Neural crest cell (in vitro differentiated cells): ENCODE measurements at regions not wholly inside any gene's neighbourhood (a gene's known extent, or its start where the extent isn't known, plus 50 kb on each side); places are given as distances from the start of the nearest gene placed in this dataset.

Experiments
- DNase-seq: peaks from one replicate; pipeline ENCODE4 v3.0.0; 2021; ENCODE audit warnings: low read depth, mixed read lengths, low spot score
- H3K27ac Mint-ChIP-seq: one replicate; pipeline ENCODE4 v1.8.0; 2021; ENCODE audit warnings: mild to moderate bottlenecking, mixed read lengths; ENCODE audit not compliant: unreplicated experiment
- H3K27me3 Mint-ChIP-seq: 2 replicates; pipeline ENCODE4 v1.8.0; 2021; ENCODE audit warnings: low read depth, mild to moderate bottlenecking, mixed read lengths
- H3K36me3 Mint-ChIP-seq: 2 replicates; pipeline ENCODE4 v1.8.0; 2021; ENCODE audit warnings: low read depth, mild to moderate bottlenecking, mixed read lengths
- H3K4me1 Mint-ChIP-seq: 2 replicates; pipeline ENCODE4 v1.8.0; 2021; ENCODE audit warnings: mixed read lengths
- H3K4me3 Mint-ChIP-seq: one replicate; pipeline ENCODE4 v1.8.0; 2021; ENCODE audit warnings: mild to moderate bottlenecking, mixed read lengths
- H3K9me3 Mint-ChIP-seq: 2 replicates; pipeline ENCODE4 v1.8.0; 2021; ENCODE audit warnings: mixed read lengths
- TF ChIP-seq, protein P1 (sequence below): fragments of 200-600 bp; sonication (generic); conservative IDR thresholded peaks from 2 replicates; pipeline ENCODE4 v1.5.0; 2021; ENCODE audit warnings: antibody characterized with exemption, mild to moderate bottlenecking

DNA sequence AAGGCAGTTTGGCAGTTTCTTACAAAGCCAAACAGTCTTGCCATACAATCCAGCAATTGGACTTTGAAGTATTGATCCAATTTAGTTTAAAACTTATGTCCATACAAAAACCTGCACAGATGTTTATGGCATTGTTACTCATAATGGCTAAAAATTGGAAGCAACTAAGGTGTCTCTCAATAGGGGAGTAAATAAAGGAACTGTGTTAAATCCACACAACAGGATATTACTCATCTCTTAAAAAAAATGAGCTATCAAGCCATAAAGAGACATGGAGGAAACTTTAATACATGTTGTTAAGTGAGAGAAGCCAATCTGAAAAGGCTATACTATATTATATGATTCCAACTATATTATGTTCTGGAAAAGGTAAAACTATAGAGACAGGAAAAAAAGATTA, 313.6 kb upstream of the CD180 start:
- Mint-ChIP-seq H3K9me3 (no peaks in the 10 kb centered on the region), H3K27me3 (no peaks in the 10 kb centered on the region), H3K27ac (no peak overlapping the region), H3K4me3 (no peak overlapping the region), H3K36me3 (no peaks in the 10 kb centered on the region), H3K4me1 (peaks cover 8% of the 10 kb centered on the region)
- TF ChIP-seq, protein P1, sequence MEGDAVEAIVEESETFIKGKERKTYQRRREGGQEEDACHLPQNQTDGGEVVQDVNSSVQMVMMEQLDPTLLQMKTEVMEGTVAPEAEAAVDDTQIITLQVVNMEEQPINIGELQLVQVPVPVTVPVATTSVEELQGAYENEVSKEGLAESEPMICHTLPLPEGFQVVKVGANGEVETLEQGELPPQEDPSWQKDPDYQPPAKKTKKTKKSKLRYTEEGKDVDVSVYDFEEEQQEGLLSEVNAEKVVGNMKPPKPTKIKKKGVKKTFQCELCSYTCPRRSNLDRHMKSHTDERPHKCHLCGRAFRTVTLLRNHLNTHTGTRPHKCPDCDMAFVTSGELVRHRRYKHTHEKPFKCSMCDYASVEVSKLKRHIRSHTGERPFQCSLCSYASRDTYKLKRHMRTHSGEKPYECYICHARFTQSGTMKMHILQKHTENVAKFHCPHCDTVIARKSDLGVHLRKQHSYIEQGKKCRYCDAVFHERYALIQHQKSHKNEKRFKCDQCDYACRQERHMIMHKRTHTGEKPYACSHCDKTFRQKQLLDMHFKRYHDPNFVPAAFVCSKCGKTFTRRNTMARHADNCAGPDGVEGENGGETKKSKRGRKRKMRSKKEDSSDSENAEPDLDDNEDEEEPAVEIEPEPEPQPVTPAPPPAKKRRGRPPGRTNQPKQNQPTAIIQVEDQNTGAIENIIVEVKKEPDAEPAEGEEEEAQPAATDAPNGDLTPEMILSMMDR, result no peak
- DNase-seq, result no peak

DNA sequence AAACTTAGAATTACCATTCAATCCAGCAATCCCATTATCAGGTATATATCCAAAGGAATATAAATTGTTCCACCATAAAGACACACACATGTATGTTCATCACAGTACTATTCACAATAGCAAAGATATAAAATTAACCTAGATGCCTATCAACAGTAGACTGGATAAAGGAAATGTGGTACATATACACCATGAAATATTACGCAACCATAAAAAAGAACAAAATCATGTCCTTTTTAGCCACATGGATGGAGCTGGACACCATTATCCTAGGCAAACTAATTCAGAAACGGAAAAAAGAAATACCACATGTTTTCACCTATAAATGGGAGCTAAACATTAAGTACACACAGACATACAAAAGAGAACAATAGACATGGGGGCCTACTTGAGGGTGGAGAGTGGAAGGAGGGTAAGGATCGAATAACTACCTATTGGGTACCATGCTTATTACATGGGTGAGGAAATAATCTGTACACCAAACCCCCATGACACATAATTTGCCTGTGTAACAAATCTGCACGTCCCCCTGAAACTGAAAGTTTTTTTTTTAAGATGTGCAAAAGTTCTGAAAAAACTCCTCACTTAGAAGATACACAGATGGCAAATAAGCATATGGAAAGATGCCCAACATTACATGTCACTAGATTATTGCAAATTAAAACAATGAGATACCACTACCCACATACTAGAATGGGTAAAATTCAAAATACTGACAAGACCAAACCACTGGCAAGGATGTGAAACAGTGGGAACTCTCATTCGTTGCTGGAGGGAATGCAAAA, 313.0 kb upstream of the CD180 start:
- Mint-ChIP-seq H3K4me3 (no peak overlapping the region), H3K36me3 (no peaks in the 10 kb centered on the region), H3K4me1 (peaks cover 9% of the 10 kb centered on the region), H3K27me3 (no peaks in the 10 kb centered on the region), H3K27ac (no peak overlapping the region), H3K9me3 (no peaks in the 10 kb centered on the region)
- TF ChIP-seq, protein P1, result no peak
- no peak for DNase-seq

DNA sequence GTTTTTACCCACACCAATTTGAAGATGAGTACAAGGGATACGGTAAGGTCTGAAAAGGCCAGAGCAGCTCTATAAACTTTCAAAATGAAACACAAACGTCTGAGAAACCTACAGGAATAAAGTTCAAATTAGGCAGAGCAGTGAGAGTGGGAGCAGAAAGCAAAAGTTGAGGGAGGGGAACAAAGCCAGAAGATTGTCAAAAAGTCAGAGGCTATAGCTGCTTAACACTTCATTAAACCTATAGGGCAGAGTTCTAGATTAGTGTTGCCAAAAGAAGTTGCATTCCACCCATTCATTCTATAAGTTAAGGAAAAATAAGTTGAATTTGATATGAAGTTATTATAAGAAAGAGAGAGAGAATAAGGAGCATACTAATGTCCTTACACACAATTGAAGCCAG, 309.6 kb upstream of the CD180 start:
- Mint-ChIP-seq H3K27ac (no peak overlapping the region), H3K9me3 (peaks cover 3% of the 10 kb centered on the region), H3K4me3 (no peak overlapping the region), H3K36me3 (no peaks in the 10 kb centered on the region), H3K4me1 (peaks cover 17% of the 10 kb centered on the region), H3K27me3 (no peaks in the 10 kb centered on the region)
- TF ChIP-seq, protein P1, result no peak
- no peak for DNase-seq

DNA sequence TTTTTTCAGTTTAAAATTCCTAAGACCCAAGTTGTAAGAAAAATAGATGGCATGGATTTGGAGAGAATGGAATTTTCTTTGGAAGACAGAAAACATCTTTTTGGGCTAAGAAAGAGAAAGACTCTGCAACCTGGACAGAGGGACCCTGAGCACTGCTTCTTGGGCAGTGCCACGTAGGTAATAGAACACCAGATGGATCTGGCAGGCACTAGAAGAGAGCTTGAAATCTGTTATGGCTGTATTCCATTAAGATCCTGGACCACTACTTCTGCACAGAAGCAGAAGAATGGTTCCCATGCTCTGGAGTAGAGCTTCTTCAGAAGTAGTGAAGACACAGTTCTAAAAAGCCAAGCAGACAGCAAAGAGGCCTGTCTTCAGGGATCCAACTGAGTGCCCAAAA, 306.4 kb upstream of the CD180 start:
- H3K27ac Mint-ChIP-seq, result no peak overlapping the region
- no peak overlapping the region for H3K4me3 Mint-ChIP-seq
- no peaks in the 10 kb centered on the region for H3K27me3 Mint-ChIP-seq
- H3K4me1 Mint-ChIP-seq, result peaks cover 17% of the 10 kb centered on the region
- peaks cover 15% of the 10 kb centered on the region for H3K9me3 Mint-ChIP-seq
- no peak for DNase-seq
- TF ChIP-seq, protein P1, result no peak
- peaks cover 9% of the 10 kb centered on the region for H3K36me3 Mint-ChIP-seq

DNA sequence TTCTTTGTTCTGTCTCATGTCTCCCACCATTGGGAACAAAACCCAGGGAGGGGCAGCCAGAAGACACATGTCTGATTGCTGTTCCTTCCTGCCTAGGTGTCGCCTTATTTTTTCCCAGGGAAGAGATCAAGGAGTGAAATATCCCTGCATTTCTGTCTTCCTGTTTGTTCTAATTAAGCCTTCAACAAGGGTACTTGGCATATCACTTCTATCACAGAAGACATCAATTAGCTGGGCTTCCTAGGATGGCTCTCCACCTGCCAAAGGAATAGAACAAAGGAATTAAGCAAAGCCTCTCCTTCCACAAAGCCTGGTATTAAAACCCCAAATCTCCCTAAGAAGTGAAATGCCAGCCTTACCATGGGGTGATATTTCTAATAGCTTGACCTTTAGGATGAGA, 299.5 kb upstream of the CD180 start:
- H3K9me3 Mint-ChIP-seq, result peaks cover 12% of the 10 kb centered on the region
- H3K4me3 Mint-ChIP-seq, result no peak overlapping the region
- DNase-seq, result no peak
- H3K27me3 Mint-ChIP-seq, result no peaks in the 10 kb centered on the region
- TF ChIP-seq, protein P1, result no peak
- H3K36me3 Mint-ChIP-seq, result peaks cover 9% of the 10 kb centered on the region
- peaks cover 3% of the 10 kb centered on the region for H3K4me1 Mint-ChIP-seq
- H3K27ac Mint-ChIP-seq, result no peak overlapping the region
